ENCODE measurements at regions not wholly inside any gene's neighbourhood (a gene's known extent, or its start where the extent isn't known, plus 50 kb on each side); places are given as distances from the start of the nearest gene placed in this dataset.
"Not testable (repeated sequence)": the region's sequence is repeated elsewhere in the genome, so short reads cannot be mapped to it uniquely, and the experiment has no call there.

- no peak for DNase-seq
Measured at GRCh38 chr6:9131201-9131600, 695.9 kb upstream of the SLC35B3 start.

DNA sequence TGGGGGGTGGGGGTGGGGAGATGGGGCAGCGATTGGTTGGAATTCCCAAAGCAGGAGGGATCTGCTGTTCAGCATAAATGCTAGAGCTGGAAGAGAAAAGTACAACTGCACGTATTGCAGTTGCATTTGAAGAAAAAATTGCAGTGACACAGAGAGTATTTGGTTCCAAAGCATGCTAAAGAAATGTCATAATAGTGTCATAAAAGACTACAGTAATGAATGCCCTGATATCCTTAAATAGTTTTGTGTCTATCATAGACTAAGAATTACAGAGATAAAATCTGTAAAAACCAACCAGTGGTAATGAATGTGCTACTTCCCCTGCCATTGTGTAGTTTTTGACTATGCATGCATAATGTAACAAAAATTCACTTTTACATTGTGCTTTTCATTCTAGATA, 693.6 kb upstream of the SLC35B3 start:
- no peak for DNase-seq

DNA sequence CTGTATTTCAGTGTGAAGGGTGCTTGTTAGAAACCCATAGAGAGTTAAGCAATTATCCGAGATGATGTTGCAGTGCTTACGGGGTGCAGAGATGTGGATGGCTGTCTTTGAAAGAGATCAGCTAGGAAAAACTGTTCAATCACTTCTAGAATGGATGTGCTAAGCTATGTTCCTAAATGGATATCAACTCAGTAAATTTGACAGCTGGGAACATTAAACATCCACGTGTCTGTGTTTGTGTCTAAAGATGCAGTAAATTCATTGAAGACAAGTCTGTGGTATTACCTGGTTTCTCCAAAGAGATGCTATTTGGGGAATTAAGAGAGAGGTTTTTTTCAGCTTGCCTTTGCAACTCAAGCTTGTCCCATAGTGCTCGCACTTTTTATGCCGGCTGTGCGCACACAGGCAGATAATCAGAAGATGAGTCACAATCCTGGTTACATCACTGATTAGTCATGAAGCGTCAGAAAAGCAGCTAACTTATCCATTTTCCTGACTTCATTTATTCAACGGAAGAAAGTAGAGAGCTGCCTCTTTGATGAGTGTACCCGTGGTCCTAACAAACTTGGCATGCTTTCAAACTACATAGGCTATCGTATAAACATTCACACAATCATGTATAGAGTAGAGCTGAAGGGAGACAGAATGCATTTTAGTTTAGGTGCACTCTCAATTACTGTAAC, 691.7 kb upstream of the SLC35B3 start:
- no peak for DNase-seq

DNA sequence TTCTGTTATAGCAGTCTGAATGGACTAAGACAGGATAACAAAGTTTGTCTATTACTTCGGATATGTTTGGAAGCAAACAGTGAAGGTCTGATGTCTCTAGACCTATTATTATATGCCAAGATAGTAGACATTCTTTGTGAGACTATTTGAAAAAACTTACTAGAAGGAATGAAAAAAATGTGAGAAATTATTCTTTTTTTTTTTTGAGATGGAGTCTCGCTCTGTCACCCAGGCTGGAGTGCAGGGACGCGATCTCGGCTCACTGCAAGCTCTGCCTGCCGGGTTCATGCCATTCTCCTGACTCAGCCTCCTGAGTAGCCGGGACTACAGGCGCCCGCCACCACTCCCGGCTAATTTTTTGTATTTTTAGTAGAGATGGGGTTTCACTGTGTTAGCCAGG, 690.7 kb upstream of the SLC35B3 start:
- not testable (repeated sequence) for DNase-seq

GRCh38 chr6:9121549-9121948, 686.2 kb upstream of the SLC35B3 start:
- no peak for DNase-seq

- no peak for DNase-seq
Measured at GRCh38 chr6:9116026-9116425, 680.7 kb upstream of the SLC35B3 start.

GRCh38 chr6:9112544-9112943, 677.2 kb upstream of the SLC35B3 start:
- DNase-seq: no peak

GRCh38 chr6:9103876-9104521, 668.7 kb upstream of the SLC35B3 start:
- no peak for DNase-seq

- DNase-seq: no peak
Measured at GRCh38 chr6:9101920-9102319, 666.6 kb upstream of the SLC35B3 start.

- DNase-seq: no peak
Measured at GRCh38 chr6:9100869-9101580, 665.7 kb upstream of the SLC35B3 start.

- DNase-seq: no peak
Measured at GRCh38 chr6:9095729-9096128, 660.4 kb upstream of the SLC35B3 start.

DNA sequence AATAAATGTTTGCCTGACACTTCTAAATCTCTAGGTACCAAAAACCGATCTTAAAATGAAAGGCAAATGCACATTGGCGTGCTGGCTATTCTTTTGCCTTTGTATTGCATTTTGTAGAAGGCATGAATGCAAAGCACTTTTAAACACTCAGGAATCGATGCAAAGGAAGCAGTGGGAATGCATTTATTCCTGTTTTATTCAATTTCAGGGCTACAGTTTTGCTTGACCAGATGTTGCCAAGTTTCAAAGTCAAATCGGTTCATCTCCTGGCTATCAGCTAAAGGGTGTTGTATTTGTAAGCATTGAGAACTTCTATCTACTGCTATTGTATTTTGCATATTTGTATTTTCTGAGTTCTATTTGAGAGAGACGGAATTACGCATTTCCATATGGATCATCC, 659.8 kb upstream of the SLC35B3 start:
- DNase-seq: no peak

DNA sequence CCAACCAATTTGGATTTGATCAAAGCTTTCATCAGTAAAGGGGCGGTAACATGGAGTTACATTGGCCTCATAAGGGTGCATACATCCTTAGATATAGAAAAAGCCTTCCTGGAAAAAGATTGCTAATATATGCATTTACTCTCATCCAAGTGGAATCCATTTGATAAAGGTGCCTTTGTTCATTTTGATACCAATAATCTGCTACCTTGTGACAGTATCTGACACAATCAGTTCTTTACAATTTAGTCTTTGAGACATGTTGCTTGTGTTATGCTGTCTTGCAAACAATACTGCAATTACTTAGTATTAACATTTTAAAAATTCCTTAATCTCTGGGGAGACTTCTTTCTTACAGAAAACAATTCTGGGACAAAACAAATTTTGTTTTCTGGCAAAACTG, 654.4 kb upstream of the SLC35B3 start:
- DNase-seq: no peak

GRCh38 chr6:9087470-9087869, 652.1 kb upstream of the SLC35B3 start:
- DNase-seq: no peak

GRCh38 chr6:9086331-9086730, 651.0 kb upstream of the SLC35B3 start:
- no peak for DNase-seq

GRCh38 chr6:9085709-9086070, 650.3 kb upstream of the SLC35B3 start:
- DNase-seq: no peak

- DNase-seq: no peak
Measured at GRCh38 chr6:9085054-9085708, 649.8 kb upstream of the SLC35B3 start.

- no peak for DNase-seq
Measured at GRCh38 chr6:9083108-9083507, 647.8 kb upstream of the SLC35B3 start.

- DNase-seq: no peak
Measured at GRCh38 chr6:9066726-9067125, 631.4 kb upstream of the SLC35B3 start.

GRCh38 chr6:9064156-9064555, 628.8 kb upstream of the SLC35B3 start:
- DNase-seq: no peak

DNA sequence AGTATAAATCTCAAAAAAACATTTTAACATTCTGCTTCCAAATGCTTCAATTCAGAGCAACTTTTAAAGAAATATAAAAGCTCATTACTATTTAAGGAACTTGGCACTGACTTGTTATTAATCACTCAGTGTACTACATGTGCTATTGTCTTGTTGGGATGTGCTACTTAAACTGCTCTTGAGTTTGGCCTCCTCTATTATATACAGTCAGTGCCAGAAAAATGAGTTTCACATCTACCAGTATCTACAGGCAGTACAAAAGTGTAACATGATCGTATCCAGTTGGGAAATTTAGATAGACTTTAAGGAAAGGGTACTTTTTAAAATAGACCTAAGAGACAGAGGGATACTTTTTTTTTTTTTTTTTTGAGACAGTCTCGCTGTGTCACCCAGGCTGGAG, 627.3 kb upstream of the SLC35B3 start:
- DNase-seq: no peak

- DNase-seq: no peak
Measured at GRCh38 chr6:9057937-9058336, 622.6 kb upstream of the SLC35B3 start.

GRCh38 chr6:9056556-9056955, 621.2 kb upstream of the SLC35B3 start:
- no peak for DNase-seq

DNA sequence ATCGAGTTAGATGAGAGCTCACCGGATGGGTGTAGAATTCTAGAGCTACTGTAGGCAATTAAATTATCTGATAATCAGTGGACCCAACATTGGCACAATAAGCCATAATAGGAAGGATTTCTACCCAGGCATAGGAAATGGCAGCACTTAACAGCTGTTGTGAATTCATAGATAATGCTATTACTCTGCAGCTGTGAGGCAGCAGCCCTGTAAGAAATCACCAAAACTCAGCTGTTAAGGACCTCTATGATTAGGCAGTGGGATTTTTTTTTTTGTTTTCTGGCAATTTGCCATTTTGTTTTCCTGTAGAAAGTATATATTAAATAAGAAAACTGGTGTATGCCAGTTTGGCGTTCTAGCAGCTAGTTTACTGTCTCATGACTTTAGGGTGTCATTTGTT, 609.1 kb upstream of the SLC35B3 start:
- DNase-seq: no peak
